Kidney (tissue), 13 donors: ENCODE measurements at regions not wholly inside any gene's neighbourhood (a gene's known extent, or its start where the extent isn't known, plus 50 kb on each side); places are given as distances from the start of the nearest gene placed in this dataset.

ENCODE experiments used
- DNase-seq, 5 donors: peaks; one replicate each; pipeline ENCODE4 v3.0.0-alpha.2; 2013 to 2020
- FAIRE-seq: peaks from 2 replicates; lab custom pipeline; 2012; peaks lifted over from hg19 to GRCh38; lab: Jason Lieb, UNC
- H3K27ac ChIP-seq, 2 donors: one replicate each; pipeline ENCODE4 v1.7.0; 2013; ENCODE audit warnings: low read depth in 2 of 2, low read length in 2 of 2, inconsistent platforms in 1 of 2
- H3K27me3 ChIP-seq: one replicate; pipeline ENCODE4 v1.7.1; 2013; ENCODE audit warnings: low read length, inconsistent platforms; ENCODE audit not compliant: control insufficient read depth, insufficient read depth
- H3K36me3 ChIP-seq, 3 donors: one replicate each; pipeline versions ENCODE4 v1.7.0 to v1.7.1; 2013; ENCODE audit warnings: low read length in 3 of 3, control low read depth in 1 of 3, inconsistent platforms in 1 of 3; ENCODE audit not compliant: insufficient read depth in 3 of 3, control insufficient read depth in 2 of 3
- H3K4me1 ChIP-seq, 3 donors: one replicate each; pipeline versions ENCODE4 v1.7.0 to v1.7.1; 2013; ENCODE audit warnings: low read length in 3 of 3, inconsistent platforms in 1 of 3, low read depth in 1 of 3; ENCODE audit not compliant: control insufficient read depth in 2 of 3, insufficient read depth in 2 of 3
- H3K4me3 ChIP-seq, 3 donors: one replicate each; pipeline versions ENCODE4 v1.7.0 to v1.8.1; 2013; ENCODE audit warnings: low read length in 3 of 3, control low read depth in 1 of 3, inconsistent platforms in 1 of 3
- H3K9ac ChIP-seq, 3 donors: one replicate each; pipeline versions ENCODE4 v1.7.0 to v1.7.1; 2013; ENCODE audit warnings: low read length in 3 of 3, control low read depth in 1 of 3, inconsistent platforms in 1 of 3
- H3K9me3 ChIP-seq, 3 donors: one replicate each; pipeline versions ENCODE4 v1.7.0 to v1.7.1; 2013; ENCODE audit warnings: low read length in 3 of 3, control low read depth in 1 of 3, inconsistent platforms in 1 of 3; ENCODE audit not compliant: control insufficient read depth in 2 of 3, insufficient read depth in 1 of 3
- CTCF ChIP-seq: IDR thresholded peaks from 3 replicates; pipeline ENCODE4 v1.5.1; 2012; ENCODE audit warnings: mild to moderate bottlenecking, moderate library complexity, borderline replicate concordance; ENCODE audit not compliant: insufficient read depth; ENCODE audit errors: extremely low read depth
- intact Hi-C: fragments of 100-400 bp; cut with DNase I; formaldehyde crosslinking; loops from one replicate; pipeline ENCODE4 v1.11.1; 2022
- donor health status: control.
- donor health status: control.
- donor health status: control.
- donor health status: control.
- donor health status: control.
- donor health status: DM: yes; HTN: yes; CAD: no.
- donor health status: Normal renal cell carcinoma (clear cell type).

DNA sequence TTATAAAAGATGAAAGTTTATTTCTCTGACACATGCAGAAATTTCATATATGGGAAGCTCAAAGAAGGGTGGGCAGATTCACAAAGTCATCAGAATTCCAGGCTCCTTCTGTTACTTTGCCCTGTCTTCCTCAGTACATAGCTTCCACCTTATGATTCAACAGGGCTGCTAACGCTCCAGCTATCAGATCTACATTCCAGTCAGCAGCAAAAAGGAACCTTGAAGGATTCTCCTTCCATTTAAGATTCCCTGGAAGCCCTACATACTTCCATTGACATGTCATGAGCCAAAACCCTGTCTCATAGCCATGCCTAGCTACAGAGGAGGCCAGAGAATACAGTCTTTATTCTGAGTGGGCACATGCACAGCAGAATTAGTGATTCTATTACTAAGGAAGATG lies 103.3 kb downstream of the NCR2 start:
- Histone ChIP-seq H3K36me3 (no peaks in the 10 kb centered on the region), H3K9ac (no peak overlapping the region), H3K27ac (no peak overlapping the region), H3K4me3 (no peak overlapping the region), H3K4me1 (peaks cover 0 to 3% (median 2%) of the 10 kb centered on the region in 3 donors), H3K9me3 (no peaks in the 10 kb centered on the region), H3K27me3 (no peaks in the 10 kb centered on the region)
- no peak for DNase-seq
- TF ChIP-seq CTCF: no peak
- FAIRE-seq: no peak
- intact Hi-C loops: no loop called here

DNA sequence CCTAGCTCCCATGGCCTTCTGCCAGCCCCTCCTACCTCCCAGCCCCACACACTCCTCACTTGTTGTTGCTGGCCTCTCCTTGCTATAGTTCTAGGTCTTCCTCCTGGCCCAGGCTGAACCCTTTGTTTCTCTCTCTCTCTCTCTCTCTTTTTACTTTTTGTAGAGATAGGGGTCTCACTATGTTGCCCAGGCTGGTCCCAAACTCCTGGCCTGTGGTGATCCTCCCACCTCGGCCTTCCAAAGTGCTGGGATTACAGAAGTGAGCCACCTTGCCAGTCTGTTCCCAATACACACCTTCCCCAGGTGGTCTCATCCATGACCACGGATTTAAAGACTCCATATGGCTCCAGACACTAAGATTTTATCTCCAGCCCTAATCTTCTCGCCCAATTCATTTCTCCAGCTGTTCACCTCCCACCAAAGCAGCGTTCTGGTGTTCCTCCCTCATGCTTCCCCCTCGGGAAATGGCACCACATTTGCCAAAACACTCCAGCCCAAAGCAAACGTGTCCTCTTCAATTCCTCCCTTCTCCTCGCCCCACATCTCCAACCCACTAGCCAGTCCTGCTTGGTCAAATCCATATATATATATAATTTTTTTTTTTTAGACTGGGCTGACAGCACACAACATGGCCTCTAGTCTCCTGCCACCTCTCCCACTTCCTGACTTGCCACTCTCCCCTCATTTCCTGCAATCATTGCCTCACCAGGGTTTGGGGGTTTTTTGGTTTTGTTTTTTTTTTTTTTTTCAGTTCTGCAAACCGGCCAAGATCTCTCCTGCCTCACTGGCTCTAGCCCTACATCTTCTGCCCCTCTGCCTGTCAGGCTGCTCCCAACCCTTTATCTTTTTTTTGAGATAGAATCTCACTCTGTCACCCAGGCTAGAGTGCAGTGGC lies 104.4 kb downstream of the NCR2 start:
- H3K27me3 ChIP-seq: no peaks in the 10 kb centered on the region
- intact Hi-C loops: no loop called here
- H3K9me3 ChIP-seq: no peaks in the 10 kb centered on the region
- H3K27ac ChIP-seq: no peak overlapping the region
- H3K9ac ChIP-seq: no peak overlapping the region
- H3K4me3 ChIP-seq: no peak overlapping the region
- no peak for TF ChIP-seq CTCF
- no peaks in the 10 kb centered on the region for H3K36me3 ChIP-seq
- DNase-seq: no peak
- peaks cover 0 to 9% (median 3%) of the 10 kb centered on the region in 3 donors for H3K4me1 ChIP-seq
- no peak for FAIRE-seq

DNA sequence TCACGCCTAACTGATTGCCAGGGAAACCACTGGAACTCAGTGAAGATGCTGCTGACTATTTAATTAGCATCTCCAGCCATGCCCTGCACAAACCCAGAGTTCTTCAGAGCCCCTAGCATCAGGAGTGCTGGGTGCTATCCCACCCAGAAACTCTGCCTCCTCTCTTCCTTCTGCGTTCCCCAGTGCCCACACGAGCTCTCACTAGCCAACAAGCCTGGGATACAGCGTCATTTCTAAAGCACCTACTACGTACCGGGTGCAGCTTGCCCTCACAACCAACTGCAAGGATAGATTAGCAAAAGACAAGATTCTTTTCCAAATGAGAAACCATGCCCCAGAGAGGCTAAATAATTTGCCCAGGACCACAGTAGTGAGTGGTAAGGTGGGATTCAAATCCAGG lies 105.2 kb upstream of the FOXP4 start:
- TF ChIP-seq CTCF: no peak
- H3K4me1 ChIP-seq: peaks cover 0 to 6% (median 3%) of the 10 kb centered on the region in 3 donors
- intact Hi-C loops: no loop called here
- H3K27me3 ChIP-seq: no peaks in the 10 kb centered on the region
- H3K36me3 ChIP-seq: no peaks in the 10 kb centered on the region
- no peak overlapping the region for H3K27ac ChIP-seq
- H3K9ac ChIP-seq: no peak overlapping the region
- FAIRE-seq: no peak
- DNase-seq: no peak
- H3K9me3 ChIP-seq: no peaks in the 10 kb centered on the region
- no peak overlapping the region for H3K4me3 ChIP-seq
